K562 (cell line): ENCODE measurements at regions not wholly inside any gene's neighbourhood (a gene's known extent, or its start where the extent isn't known, plus 50 kb on each side); places are given as distances from the start of the nearest gene placed in this dataset.

Source experiments
- ATAC-seq: fragments of 200-7000 bp; cut with Tn5 transposase; 3 replicates; pipeline ENCODE4 v1.9.1; 2020; ENCODE audit warnings: moderate library complexity
- BruUV-seq: library from RNA; stranded (reverse); fragments of 400-500 nt; replicated peaks from 2 replicates; lab custom pipeline; 2021; lab: Mats Ljungman, UMichigan
- CTCF ChIA-PET: fragments of 300-600 bp; formaldehyde crosslinking; extraction: SDS; loops from one replicate; lab custom pipeline; 2021; ENCODE audit warnings: low intra/inter-chr PET ratio; lab: Yijun Ruan, JAX
- POLR2A ChIA-PET: fragments of 300-600, 350-650 bp; sonication (Branson Sonifier 250); formaldehyde crosslinking; extraction: SDS; loops from one replicate; lab custom pipeline; 2021; ENCODE audit warnings: antibody characterized with exemption, inconsistent platforms; lab: Yijun Ruan, JAX
- DNase-seq, 4 experiments: peaks; one replicate each; pipeline versions ENCODE4 v3.0.0 to v3.0.0-alpha.2; 2011 to 2018; ENCODE audit warnings: low spot score in 3 of 4, mixed read lengths in 3 of 4; ENCODE audit errors: extremely low read depth in 1 of 4
- FAIRE-seq: peaks from 2 replicates; lab custom pipeline; 2011; peaks lifted over from hg19 to GRCh38; lab: Jason Lieb, UNC
- H2AFZ ChIP-seq: 2 replicates; pipeline ENCODE4 v1.6.0; 2011; ENCODE audit warnings: low read depth, low read length, control low read depth, inconsistent platforms
- H3K27ac ChIP-seq: fragments of 200-600 bp; 3 replicates; pipeline ENCODE4 v1.8.0; 2011; ENCODE audit warnings: low read depth, mild to moderate bottlenecking, control low read depth, inconsistent platforms, low read length, moderate library complexity, mixed read lengths; ENCODE audit errors: extremely low read depth
- H3K27me3 ChIP-seq, 2 experiments: fragments of 300-600 bp in 1 of 2; 2 replicates in 1 of 2; 3 replicates in 1 of 2; pipeline versions ENCODE4 v1.6.0 to v1.8.0; 2011; ENCODE audit warnings: inconsistent platforms in 2 of 2, low read length in 2 of 2, mild to moderate bottlenecking in 1 of 2, mixed read lengths in 1 of 2, moderate library complexity in 1 of 2; ENCODE audit not compliant: control insufficient read depth in 2 of 2, insufficient read depth in 2 of 2
- H3K36me3 ChIP-seq: fragments of 300-600 bp; 3 replicates; pipeline ENCODE4 v1.8.0; 2011; ENCODE audit warnings: mild to moderate bottlenecking, low read length, inconsistent platforms; ENCODE audit not compliant: control insufficient read depth, insufficient read depth
- H3K4me1 ChIP-seq, 2 experiments: fragments of 200-600 bp in 1 of 2; replicated peaks in 1 of 2; 2 replicates in 1 of 2; 3 replicates in 1 of 2; pipeline versions ENCODE4 v1.5.1 to v1.8.0; 2011; ENCODE audit warnings: inconsistent platforms in 2 of 2, low read length in 2 of 2, mild to moderate bottlenecking in 1 of 2, mixed read lengths in 1 of 2, moderate library complexity in 1 of 2; ENCODE audit not compliant: control insufficient read depth in 2 of 2, insufficient read depth in 2 of 2
- H3K4me2 ChIP-seq: 2 replicates; pipeline ENCODE4 v1.6.1; 2011; ENCODE audit warnings: low read length, control low read depth, inconsistent platforms, mixed read lengths; ENCODE audit not compliant: insufficient read depth
- H3K4me3 ChIP-seq: fragments of 200-600 bp; sonication (generic), shearing (Covaris generic); 2 replicates; pipeline ENCODE4 v1.5.1; 2016; ENCODE audit warnings: control low read depth, inconsistent platforms
- H3K79me2 ChIP-seq: fragments of 200-600 bp; 3 replicates; pipeline ENCODE4 v1.8.0; 2011; ENCODE audit warnings: low read length, inconsistent platforms; ENCODE audit not compliant: control insufficient read depth, insufficient read depth
- H3K9ac ChIP-seq, 2 experiments: 2 replicates each; pipeline versions ENCODE4 v1.6.0 to v1.6.1; 2011; ENCODE audit warnings: low read depth in 2 of 2, low read length in 2 of 2, control low read depth in 1 of 2, inconsistent platforms in 1 of 2, mild to moderate bottlenecking in 1 of 2, mixed read lengths in 1 of 2; ENCODE audit not compliant: insufficient read depth in 1 of 2
- H3K9me1 ChIP-seq: one replicate; pipeline ENCODE4 v1.6.0; 2011; ENCODE audit warnings: inconsistent platforms, mild to moderate bottlenecking, low read length, moderate library complexity; ENCODE audit not compliant: control insufficient read depth, insufficient read depth
- H3K9me3 ChIP-seq: replicated peaks from 2 replicates; pipeline ENCODE4 v1.5.1; 2011; ENCODE audit warnings: low read depth, low read length, inconsistent platforms; ENCODE audit not compliant: control insufficient read depth, insufficient read depth
- H4K20me1 ChIP-seq: replicated peaks from 2 replicates; pipeline ENCODE4 v1.6.1; 2011; ENCODE audit warnings: low read length, inconsistent platforms, mixed read lengths; ENCODE audit not compliant: control insufficient read depth, insufficient read depth
- ELF2 ChIP-seq: fragments of 250-450 bp; sonication (Bioruptor Pico); IDR thresholded peaks from 2 replicates; pipeline ENCODE4 v1.5.0; 2021; ENCODE audit warnings: mild to moderate bottlenecking
- FOSL1 ChIP-seq: fragments of 200-800 bp; sonication (Bioruptor generic); conservative IDR thresholded peaks from 2 replicates; pipeline ENCODE4 v1.6.1; 2016; ENCODE audit warnings: missing genetic modification characterization, missing compliant biosample characterization
- MTA2 ChIP-seq: fragments of 450-650 bp; IDR thresholded peaks from 2 replicates; pipeline ENCODE4 v1.6.1; 2016; ENCODE audit warnings: low read depth
- NRF1 ChIP-seq, 2 experiments: fragments of 450-650 bp; IDR thresholded peaks in 1 of 2; conservative IDR thresholded peaks in 1 of 2; 2 replicates each; pipeline ENCODE4 v1.6.1; 2014; ENCODE audit warnings: mild to moderate bottlenecking in 2 of 2
- POLR2B ChIP-seq: fragments of 450-650 bp; IDR thresholded peaks from 2 replicates; pipeline ENCODE4 v1.6.1; 2018; ENCODE audit warnings: low read depth; ENCODE audit not compliant: partially characterized antibody
- POLR3A ChIP-seq: IDR thresholded peaks from 2 replicates; pipeline ENCODE4 v1.6.1; 2011; ENCODE audit warnings: borderline replicate concordance, mild to moderate bottlenecking, moderate library complexity; ENCODE audit not compliant: insufficient read length, insufficient read depth; ENCODE audit errors: extremely low read depth
- PTBP1 ChIP-seq: fragments of 200-400 bp; formaldehyde crosslinking; IDR thresholded peaks from 2 replicates; pipeline ENCODE4 v1.6.1; 2017; ENCODE audit warnings: low read depth, low read length
- SMARCE1 ChIP-seq: fragments of 450-650 bp; IDR thresholded peaks from 2 replicates; pipeline ENCODE4 v1.7.1; 2016; ENCODE audit warnings: mild to moderate bottlenecking
- ZBTB17 ChIP-seq: fragments of 450-650 bp; formaldehyde crosslinking; IDR thresholded peaks from 2 replicates; pipeline ENCODE4 v1.4.0; 2020; ENCODE audit warnings: mild to moderate bottlenecking
- WGBS: fragments of 100-300 bp; shearing (Covaris generic); methylation state at CpG from one replicate; pipeline ENCODE4 v1.1.6; 2016; ENCODE audit warnings: low coverage, mixed read lengths; ENCODE audit not compliant: insufficient coverage; ENCODE audit errors: missing lambda C conversion rate; 5-methylcytosine and 5-hydroxymethylcytosine counted together
- in situ Hi-C: fragments of 300-500 bp; cut with MboI; formaldehyde crosslinking; loops from 4 replicates; pipeline ENCODE4 v1.15.0; 2018; ENCODE audit warnings: inconsistent platforms, mixed read lengths
- intact Hi-C: fragments of 100-400 bp; cut with micrococcal nuclease; formaldehyde crosslinking; loops from 2 replicates; pipeline ENCODE4 v1.14.2; 2022
- TF ChIP-seq, protein P1 (sequence below): fragments of 200-800 bp; sonication (Bioruptor generic); IDR thresholded peaks from 2 replicates; pipeline ENCODE4 v1.6.1; 2017; ENCODE audit warnings: missing genetic modification characterization, missing compliant biosample characterization
- TF ChIP-seq, protein P2 (sequence below): fragments of 200-400 bp; formaldehyde crosslinking; IDR thresholded peaks from 2 replicates; pipeline ENCODE4 v1.6.1; 2017; ENCODE audit warnings: mild to moderate bottlenecking, low read depth, low read length, moderate library complexity
- TF ChIP-seq, protein P3 (sequence below): sonication (generic); formaldehyde crosslinking; IDR thresholded peaks from 2 replicates; pipeline ENCODE4 v1.8.0; 2022; ENCODE audit warnings: mild to moderate bottlenecking, missing genetic modification reagents

DNA sequence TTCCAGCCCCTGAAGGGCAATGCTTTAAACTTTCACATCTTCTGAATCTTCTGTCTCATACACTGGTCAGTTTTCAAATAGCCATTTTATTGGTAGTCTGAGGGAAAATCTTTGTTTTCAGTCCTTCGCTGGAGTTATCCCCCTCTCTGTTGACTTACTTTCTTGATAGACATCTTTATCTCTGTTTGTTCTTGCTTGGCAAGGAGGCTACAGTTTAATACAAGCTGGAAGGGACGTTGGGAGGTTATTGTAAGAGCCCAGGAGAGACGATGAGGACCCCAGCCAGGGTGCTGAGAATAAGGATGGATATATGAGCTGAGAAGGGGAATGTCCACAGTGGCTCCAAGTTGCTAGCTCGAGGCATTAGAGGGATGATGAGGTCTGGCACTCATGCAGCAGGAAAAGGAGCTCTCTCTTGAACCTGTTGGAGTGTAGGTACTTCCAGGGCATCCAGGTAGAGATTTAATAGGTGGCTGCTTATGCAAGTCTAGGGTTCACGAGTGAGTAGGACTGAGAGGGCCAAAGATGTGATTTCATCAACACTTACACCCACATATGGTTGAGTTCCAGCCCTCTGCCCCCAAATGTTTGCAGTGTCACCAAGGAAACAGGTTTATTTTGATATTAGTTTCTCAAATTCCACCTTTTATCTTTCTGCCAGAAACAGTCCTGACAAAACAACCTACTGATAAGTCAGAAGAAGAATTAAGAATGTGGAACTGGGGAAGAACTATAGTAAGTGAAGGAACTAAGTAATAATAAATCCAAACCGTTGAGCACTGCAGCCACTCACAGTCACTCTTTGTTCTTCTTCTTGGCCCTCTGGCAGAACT lies 237.3 kb upstream of the PROX1 start:
- no peak for TF ChIP-seq NRF1 (conservative IDR thresholded peaks at IDR 0.05 in 1 of 2, IDR thresholded peaks at IDR 0.05 in 1 of 2)
- no peak for TF ChIP-seq MTA2
- TF ChIP-seq FOSL1: no peak
- TF ChIP-seq, protein P1, sequence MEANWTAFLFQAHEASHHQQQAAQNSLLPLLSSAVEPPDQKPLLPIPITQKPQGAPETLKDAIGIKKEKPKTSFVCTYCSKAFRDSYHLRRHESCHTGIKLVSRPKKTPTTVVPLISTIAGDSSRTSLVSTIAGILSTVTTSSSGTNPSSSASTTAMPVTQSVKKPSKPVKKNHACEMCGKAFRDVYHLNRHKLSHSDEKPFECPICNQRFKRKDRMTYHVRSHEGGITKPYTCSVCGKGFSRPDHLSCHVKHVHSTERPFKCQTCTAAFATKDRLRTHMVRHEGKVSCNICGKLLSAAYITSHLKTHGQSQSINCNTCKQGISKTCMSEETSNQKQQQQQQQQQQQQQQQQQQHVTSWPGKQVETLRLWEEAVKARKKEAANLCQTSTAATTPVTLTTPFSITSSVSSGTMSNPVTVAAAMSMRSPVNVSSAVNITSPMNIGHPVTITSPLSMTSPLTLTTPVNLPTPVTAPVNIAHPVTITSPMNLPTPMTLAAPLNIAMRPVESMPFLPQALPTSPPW (CRISPR knock-in tag): no peak
- no peak for TF ChIP-seq POLR3A
- TF ChIP-seq, protein P2, sequence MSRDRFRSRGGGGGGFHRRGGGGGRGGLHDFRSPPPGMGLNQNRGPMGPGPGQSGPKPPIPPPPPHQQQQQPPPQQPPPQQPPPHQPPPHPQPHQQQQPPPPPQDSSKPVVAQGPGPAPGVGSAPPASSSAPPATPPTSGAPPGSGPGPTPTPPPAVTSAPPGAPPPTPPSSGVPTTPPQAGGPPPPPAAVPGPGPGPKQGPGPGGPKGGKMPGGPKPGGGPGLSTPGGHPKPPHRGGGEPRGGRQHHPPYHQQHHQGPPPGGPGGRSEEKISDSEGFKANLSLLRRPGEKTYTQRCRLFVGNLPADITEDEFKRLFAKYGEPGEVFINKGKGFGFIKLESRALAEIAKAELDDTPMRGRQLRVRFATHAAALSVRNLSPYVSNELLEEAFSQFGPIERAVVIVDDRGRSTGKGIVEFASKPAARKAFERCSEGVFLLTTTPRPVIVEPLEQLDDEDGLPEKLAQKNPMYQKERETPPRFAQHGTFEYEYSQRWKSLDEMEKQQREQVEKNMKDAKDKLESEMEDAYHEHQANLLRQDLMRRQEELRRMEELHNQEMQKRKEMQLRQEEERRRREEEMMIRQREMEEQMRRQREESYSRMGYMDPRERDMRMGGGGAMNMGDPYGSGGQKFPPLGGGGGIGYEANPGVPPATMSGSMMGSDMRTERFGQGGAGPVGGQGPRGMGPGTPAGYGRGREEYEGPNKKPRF: no peak
- no peak for TF ChIP-seq SMARCE1
- no peak for TF ChIP-seq PTBP1
- TF ChIP-seq, protein P3, sequence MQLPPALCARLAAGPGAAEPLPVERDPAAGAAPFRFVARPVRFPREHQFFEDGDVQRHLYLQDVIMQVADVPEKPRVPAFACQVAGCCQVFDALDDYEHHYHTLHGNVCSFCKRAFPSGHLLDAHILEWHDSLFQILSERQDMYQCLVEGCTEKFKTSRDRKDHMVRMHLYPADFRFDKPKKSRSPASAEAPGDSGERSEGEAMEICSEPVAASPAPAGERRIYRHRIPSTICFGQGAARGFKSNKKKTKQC: no peak
- no peak for TF ChIP-seq ELF2 (CRISPR knock-in tag)
- TF ChIP-seq ZBTB17 (CRISPR knock-in tag): no peak
- no peak for TF ChIP-seq POLR2B
- no peak for DNase-seq
- no peaks in the 10 kb centered on the region for H4K20me1 ChIP-seq
- H3K9me3 ChIP-seq: no peaks in the 10 kb centered on the region
- ChIA-PET CTCF (no interaction called here), POLR2A (interaction anchor here (0.5 kb wide), 1 partner anchor 181 kb away, joined by 3 read pairs; no protein-coding TSS in a partner anchor)
- no peaks in the 10 kb centered on the region for H3K4me1 ChIP-seq
- H3K9ac ChIP-seq: no peak overlapping the region
- in situ Hi-C loops: no loop called here
- H3K9me1 ChIP-seq: no peaks in the 10 kb centered on the region
- no peak overlapping the region for H3K4me2 ChIP-seq
- ATAC-seq: no peak
- intact Hi-C loops: no loop called here
- no peak overlapping the region for H3K4me3 ChIP-seq
- no peak overlapping the region for H3K27ac ChIP-seq
- no TSS peak for BruUV-seq
- H3K27me3 ChIP-seq: no peaks in the 10 kb centered on the region
- WGBS: 0% methylated on average over 6 of the region's 6 CpGs
- H2AFZ ChIP-seq: no peak overlapping the region
- no peaks in the 10 kb centered on the region for H3K36me3 ChIP-seq
- no peak for FAIRE-seq
- no peaks in the 10 kb centered on the region for H3K79me2 ChIP-seq
